HepG2 (cell line): ENCODE measurements at regions not wholly inside any gene's neighbourhood (a gene's known extent, or its start where the extent isn't known, plus 50 kb on each side); places are given as distances from the start of the nearest gene placed in this dataset.
A peak's percentile ranks its signal among the peaks of the same experiment; 100 is the strongest.

Experiments
- ATAD3A ChIP-seq: sonication (generic); formaldehyde crosslinking; IDR thresholded peaks from 2 replicates; pipeline ENCODE4 v1.4.0; 2020; ENCODE audit warnings: missing genetic modification reagents
- ATF7 ChIP-seq, 2 experiments: fragments of 450-650 bp in 1 of 2; sonication (generic) in 1 of 2; formaldehyde crosslinking in 1 of 2; IDR thresholded peaks; 2 replicates each; pipeline versions ENCODE4 v1.4.0 to v1.6.1; 2016 to 2020; ENCODE audit warnings: antibody characterized with exemption in 1 of 2, mild to moderate bottlenecking in 1 of 2, missing genetic modification reagents in 1 of 2
- BCL3 ChIP-seq: sonication (generic); formaldehyde crosslinking; IDR thresholded peaks from 2 replicates; pipeline ENCODE4 v1.5.1; 2020; ENCODE audit warnings: mild to moderate bottlenecking, missing genetic modification reagents, moderate library complexity
- EP300 ChIP-seq, 3 experiments: sonication (generic) in 1 of 3; formaldehyde crosslinking in 1 of 3; IDR thresholded peaks; 2 replicates each; pipeline versions ENCODE4 v1.5.1 to v1.6.1; 2011 to 2020; ENCODE audit warnings: low read depth in 2 of 3, low read length in 2 of 3, borderline replicate concordance in 1 of 3, improper control_type of control experiment in 1 of 3, mild to moderate bottlenecking in 1 of 3, missing genetic modification reagents in 1 of 3, moderate library complexity in 1 of 3
- FOSL2 ChIP-seq: sonication (generic); formaldehyde crosslinking; IDR thresholded peaks from 2 replicates; pipeline ENCODE4 v1.4.0; 2020; ENCODE audit warnings: missing genetic modification reagents
- GATA4 ChIP-seq: sonication (generic); IDR thresholded peaks from 2 replicates; pipeline ENCODE4 v1.6.1; 2016; ENCODE audit warnings: antibody characterized with exemption, low read depth, borderline replicate concordance
- KAT2B ChIP-seq: fragments of 150-350 bp; IDR thresholded peaks from 2 replicates; pipeline ENCODE4 v1.6.1; 2014; ENCODE audit warnings: low read depth, low read length, borderline replicate concordance
- KDM6A ChIP-seq: IDR thresholded peaks from 2 replicates; pipeline ENCODE4 v1.6.1; 2016; ENCODE audit warnings: low read depth
- MEF2D ChIP-seq: sonication (generic); formaldehyde crosslinking; IDR thresholded peaks from 2 replicates; pipeline ENCODE4 v1.5.1; 2020; ENCODE audit warnings: mild to moderate bottlenecking, missing genetic modification reagents
- MIER2 ChIP-seq: IDR thresholded peaks from 2 replicates; pipeline ENCODE4 v1.6.1; 2016; ENCODE audit warnings: missing biosample characterization, missing genetic modification reagents
- NFKB2 ChIP-seq: sonication (generic); formaldehyde crosslinking; IDR thresholded peaks from 2 replicates; pipeline ENCODE4 v1.4.0; 2020; ENCODE audit warnings: missing genetic modification reagents, borderline replicate concordance
- NONO ChIP-seq, 2 experiments: fragments of 450-650 bp in 1 of 2; sonication (generic) in 1 of 2; formaldehyde crosslinking in 1 of 2; IDR thresholded peaks in 1 of 2; conservative IDR thresholded peaks in 1 of 2; 2 replicates each; pipeline versions ENCODE4 v1.6.1 to v1.8.0; 2017 to 2022; ENCODE audit warnings: mild to moderate bottlenecking in 1 of 2, missing genetic modification reagents in 1 of 2, moderate library complexity in 1 of 2
- NR2F2 ChIP-seq: IDR thresholded peaks from 2 replicates; pipeline ENCODE4 v1.6.1; 2012; ENCODE audit warnings: low read depth, inconsistent platforms, borderline replicate concordance
- PAX8 ChIP-seq: sonication (generic); formaldehyde crosslinking; IDR thresholded peaks from 2 replicates; pipeline ENCODE4 v1.8.0; 2022; ENCODE audit warnings: mild to moderate bottlenecking, missing genetic modification reagents, borderline replicate concordance
- POGZ ChIP-seq: sonication (generic); formaldehyde crosslinking; IDR thresholded peaks from 2 replicates; pipeline ENCODE4 v1.4.0; 2020; ENCODE audit warnings: mild to moderate bottlenecking, missing genetic modification reagents
- PTBP1 ChIP-seq: fragments of 200-400 bp; formaldehyde crosslinking; IDR thresholded peaks from 2 replicates; pipeline ENCODE4 v1.6.1; 2018; ENCODE audit warnings: low read length, low read depth; ENCODE audit not compliant: poor library complexity, severe bottlenecking
- REXO4 ChIP-seq: sonication (generic); formaldehyde crosslinking; IDR thresholded peaks from 2 replicates; pipeline ENCODE4 v1.8.0; 2022; ENCODE audit warnings: missing genetic modification reagents, mild to moderate bottlenecking, borderline replicate concordance
- SIX1 ChIP-seq: sonication (generic); formaldehyde crosslinking; IDR thresholded peaks from 2 replicates; pipeline ENCODE4 v1.4.0; 2020; ENCODE audit warnings: missing genetic modification reagents, borderline replicate concordance
- SIX4 ChIP-seq: sonication (generic); formaldehyde crosslinking; IDR thresholded peaks from 2 replicates; pipeline ENCODE4 v1.4.0; 2020; ENCODE audit warnings: missing genetic modification reagents
- SMYD3 ChIP-seq: sonication (generic); formaldehyde crosslinking; IDR thresholded peaks from 2 replicates; pipeline ENCODE4 v1.8.1; 2023; ENCODE audit warnings: mild to moderate bottlenecking, missing genetic modification reagents
- STAT5B ChIP-seq: sonication (generic); formaldehyde crosslinking; IDR thresholded peaks from 2 replicates; pipeline ENCODE4 v1.4.0; 2020; ENCODE audit warnings: missing genetic modification reagents
- SUZ12 ChIP-seq: fragments of 150-350 bp; IDR thresholded peaks from 2 replicates; pipeline ENCODE4 v1.6.1; 2014; ENCODE audit warnings: low read depth, low read length
- TEAD3 ChIP-seq: optimal IDR thresholded peaks from 2 replicates; pipeline ENCODE3; 2016; ENCODE audit warnings: borderline replicate concordance
- ZBTB20 ChIP-seq: sonication (generic); formaldehyde crosslinking; IDR thresholded peaks from 2 replicates; pipeline ENCODE4 v1.8.1; 2023; ENCODE audit warnings: missing genetic modification reagents, low read depth, mild to moderate bottlenecking, borderline replicate concordance
- ZNF232 ChIP-seq: sonication (generic); formaldehyde crosslinking; IDR thresholded peaks from 2 replicates; pipeline ENCODE4 v1.4.0; 2020; ENCODE audit warnings: missing genetic modification reagents, borderline replicate concordance
- ZNF329 ChIP-seq: sonication (generic); formaldehyde crosslinking; IDR thresholded peaks from 2 replicates; pipeline ENCODE4 v1.9.0; 2021; ENCODE audit warnings: low read depth, mild to moderate bottlenecking, missing genetic modification reagents
- ZNF639 ChIP-seq: conservative IDR thresholded peaks from 2 replicates; pipeline ENCODE4 v1.6.1; 2018; ENCODE audit warnings: missing genetic modification reagents
- ZNF784 ChIP-seq: sonication (generic); formaldehyde crosslinking; IDR thresholded peaks from 2 replicates; pipeline ENCODE4 v1.5.1; 2020; ENCODE audit warnings: missing genetic modification reagents, mild to moderate bottlenecking, borderline replicate concordance
- ZNF790 ChIP-seq: sonication (generic); formaldehyde crosslinking; IDR thresholded peaks from 2 replicates; pipeline ENCODE4 v1.8.0; 2022; ENCODE audit warnings: missing genetic modification reagents, mild to moderate bottlenecking, borderline replicate concordance

- TF ChIP-seq FOSL2 (CRISPR knock-in tag) (peak; percentile 43; the same call in 1 of the 2 replicates), NFKB2 (CRISPR knock-in tag) (no peak), SMYD3 (CRISPR knock-in tag) (no peak), POGZ (CRISPR knock-in tag) (no peak), ZNF784 (0 out of 2 replicates have a peak, but pooled peaks have one; percentile 27), STAT5B (CRISPR knock-in tag) (no peak), KDM6A (no peak), TEAD3 (peak; percentile 82), ZNF232 (CRISPR knock-in tag) (no peak; the same call in 1 of the 2 replicates), ATAD3A (no peak; the same call in 1 of the 2 replicates), MEF2D (CRISPR knock-in tag) (no peak), SUZ12 (no peak), PTBP1 (no peak), NR2F2 (peak; percentile 81; the same call in 1 of the 2 replicates), REXO4 (no peak), GATA4 (peak; percentile 23; the same call in 1 of the 2 replicates), ZNF329 (no peak), MIER2 (no peak; the same call in 1 of the 2 replicates), ZBTB20 (CRISPR knock-in tag) (no peak), KAT2B (no peak), ATF7 (IDR thresholded peaks at IDR 0.05) (peak; percentile 90), ATF7 (CRISPR knock-in tag; IDR thresholded peaks at IDR 0.05) (no peak), BCL3 (CRISPR knock-in tag) (no peak), PAX8 (CRISPR knock-in tag) (no peak), NONO (IDR thresholded peaks at IDR 0.05) (no peak), NONO (CRISPR knock-in tag; conservative IDR thresholded peaks at IDR 0.05) (0 out of 2 replicates have a peak, but pooled peaks have one; percentile 34), EP300 (IDR thresholded peaks at IDR 0.05; ENCODE audit: low read depth in 2 of 2, low read length in 2 of 2) (peak; percentile 75 to 81), EP300 (CRISPR knock-in tag; IDR thresholded peaks at IDR 0.05; ENCODE audit: borderline replicate concordance) (peak; percentile 11), ZNF790 (CRISPR knock-in tag) (no peak), SIX1 (CRISPR knock-in tag) (0 out of 2 replicates have a peak, but pooled peaks have one; percentile 27), ZNF639 (CRISPR knock-in tag) (no peak), SIX4 (CRISPR knock-in tag) (no peak)
Observed at GRCh38 chr20:47428851-47429336, 72.4 kb upstream of the ZMYND8 start (continued).
